ENCODE measurements at regions not wholly inside any gene's neighbourhood (a gene's known extent, or its start where the extent isn't known, plus 50 kb on each side); places are given as distances from the start of the nearest gene placed in this dataset.
"Not testable (repeated sequence)": the region's sequence is repeated elsewhere in the genome, so short reads cannot be mapped to it uniquely, and the experiment has no call there.

- H3K9me3 Mint-ChIP-seq = peaks cover 0 to 6% of the 10 kb centered on the region in 2 donors
- DNase-seq (ENCODE audit: low spot score in 2 of 2) = no peak
- no peaks in the 10 kb centered on the region for H3K36me3 Mint-ChIP-seq
- no peak for ATAC-seq
- H3K27ac Mint-ChIP-seq = no peak overlapping the region
These were observed 559.7 kb downstream of the JRKL start for GRCh38 chr11:96949464-96949863.

DNA sequence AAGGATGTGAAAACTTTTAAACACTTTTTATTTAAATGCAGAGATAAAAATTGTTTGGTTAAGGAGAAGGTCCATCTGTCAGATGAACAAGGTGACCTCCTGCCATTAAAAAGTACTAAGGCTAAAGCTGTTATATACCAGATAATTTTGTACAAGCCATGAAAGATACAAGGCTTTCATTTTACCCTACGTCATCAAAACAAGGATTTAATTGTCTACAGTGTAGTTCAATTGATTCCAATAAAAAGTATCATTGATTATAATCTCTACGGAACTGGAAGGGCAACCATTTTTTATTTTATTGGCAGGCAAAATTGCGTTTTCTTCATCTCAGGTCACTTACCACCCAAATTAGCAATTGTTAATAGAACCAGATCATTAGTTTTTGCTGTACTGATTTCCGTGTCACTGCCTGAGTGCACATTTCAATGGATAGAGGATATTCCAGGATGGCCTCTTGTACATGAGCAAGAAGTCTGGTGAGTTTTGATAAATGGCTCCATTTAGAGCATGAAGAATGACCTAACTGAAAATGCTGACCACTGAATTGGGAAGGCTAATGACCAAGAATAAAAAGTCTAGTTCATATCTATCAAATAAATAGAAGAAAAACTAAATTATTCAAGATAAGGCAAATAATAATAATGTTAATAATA, 564.9 kb downstream of the JRKL start:
- Mint-ChIP-seq H3K36me3 (no peaks in the 10 kb centered on the region), H3K27ac (no peak overlapping the region), H3K9me3 (peaks cover 4 to 10% of the 10 kb centered on the region in 2 donors)
- no peak for DNase-seq (ENCODE audit: low spot score in 2 of 2)
- no peak for ATAC-seq

DNA sequence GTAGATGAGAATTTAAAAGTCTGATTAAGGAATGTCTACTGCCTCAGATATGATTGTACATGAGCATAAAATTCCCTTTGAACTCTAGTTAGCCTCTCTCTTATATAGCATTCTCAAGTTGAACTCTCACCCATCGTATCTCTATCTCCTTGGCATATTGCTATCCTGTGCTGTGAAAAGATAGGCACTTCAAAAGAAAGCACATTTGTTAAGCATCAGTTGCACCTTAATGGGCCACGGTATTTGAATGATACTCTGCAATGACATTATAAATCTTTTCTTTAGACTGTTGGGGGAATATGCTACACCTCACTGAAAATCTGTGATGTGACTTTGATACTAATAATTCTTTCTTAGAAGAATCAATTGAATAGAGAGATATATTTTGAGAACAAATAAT, 570.7 kb downstream of the JRKL start:
- Mint-ChIP-seq H3K27ac (no peak overlapping the region), H3K36me3 (no peaks in the 10 kb centered on the region), H3K9me3 (peaks cover 4% of the 10 kb centered on the region in 2 donors)
- DNase-seq (ENCODE audit: low spot score in 2 of 2) (no peak), ATAC-seq (no peak)

DNA sequence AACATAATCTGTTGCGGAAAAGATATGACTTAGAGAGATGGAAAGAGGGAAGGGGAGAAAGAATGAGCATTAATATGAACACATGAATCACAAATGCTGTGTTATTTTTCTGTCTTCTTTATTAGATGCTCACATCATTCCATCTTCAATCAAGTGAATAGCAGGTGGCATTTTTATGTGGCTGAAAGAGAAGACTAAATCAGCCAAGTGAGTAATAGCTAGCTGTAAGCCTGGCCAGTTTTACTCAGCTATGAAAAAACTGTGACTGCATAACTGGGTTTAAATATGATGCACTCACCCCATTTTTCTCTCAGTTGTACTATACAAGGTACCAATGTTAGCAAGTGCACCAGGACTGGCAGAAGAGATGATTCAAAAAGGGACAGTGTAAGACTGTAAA, 571.1 kb downstream of the JRKL start:
- H3K9me3 Mint-ChIP-seq = peaks cover 4% of the 10 kb centered on the region in 2 donors
- ATAC-seq (no peak), DNase-seq (ENCODE audit: low spot score in 2 of 2) (no peak)
- H3K36me3 Mint-ChIP-seq = no peaks in the 10 kb centered on the region
- H3K27ac Mint-ChIP-seq = no peak overlapping the region

GRCh38 chr11:96961931-96962330, 572.1 kb downstream of the JRKL start:
- DNase-seq (ENCODE audit: low spot score in 2 of 2) (no peak), ATAC-seq (no peak)
- no peak overlapping the region for H3K27ac Mint-ChIP-seq
- H3K36me3 Mint-ChIP-seq = no peaks in the 10 kb centered on the region
- no peaks in the 10 kb centered on the region for H3K9me3 Mint-ChIP-seq

GRCh38 chr11:96963375-96963774, 573.6 kb downstream of the JRKL start:
- H3K9me3 Mint-ChIP-seq = peaks cover 4 to 5% of the 10 kb centered on the region in 2 donors
- H3K36me3 Mint-ChIP-seq = no peaks in the 10 kb centered on the region
- DNase-seq (ENCODE audit: low spot score in 2 of 2) (no peak), ATAC-seq (no peak)
- H3K27ac Mint-ChIP-seq = no peak overlapping the region

DNA sequence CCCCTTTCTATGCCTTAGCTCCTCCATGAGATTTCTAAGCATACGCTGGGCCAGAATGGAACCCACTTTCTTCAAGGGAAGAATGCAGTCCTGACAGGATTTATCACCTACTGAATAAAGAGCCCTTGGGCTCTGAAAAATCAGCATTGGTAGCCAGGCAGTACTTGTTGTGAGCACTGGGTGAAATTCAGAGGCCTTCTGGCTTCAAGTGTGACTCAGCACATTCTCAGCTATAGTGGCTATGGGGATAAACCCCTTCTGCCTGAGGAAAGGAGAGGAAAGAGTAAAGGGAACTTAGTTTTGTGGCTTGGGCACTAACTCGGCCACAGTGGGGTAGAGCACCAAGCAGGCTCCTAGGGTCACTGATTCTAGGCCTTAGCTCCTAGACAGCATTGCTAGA, 574.8 kb downstream of the JRKL start:
- ATAC-seq (no peak), DNase-seq (ENCODE audit: low spot score in 2 of 2) (no peak)
- H3K36me3 Mint-ChIP-seq = no peaks in the 10 kb centered on the region
- peaks cover 4 to 5% of the 10 kb centered on the region in 2 donors for H3K9me3 Mint-ChIP-seq
- no peak overlapping the region for H3K27ac Mint-ChIP-seq

DNA sequence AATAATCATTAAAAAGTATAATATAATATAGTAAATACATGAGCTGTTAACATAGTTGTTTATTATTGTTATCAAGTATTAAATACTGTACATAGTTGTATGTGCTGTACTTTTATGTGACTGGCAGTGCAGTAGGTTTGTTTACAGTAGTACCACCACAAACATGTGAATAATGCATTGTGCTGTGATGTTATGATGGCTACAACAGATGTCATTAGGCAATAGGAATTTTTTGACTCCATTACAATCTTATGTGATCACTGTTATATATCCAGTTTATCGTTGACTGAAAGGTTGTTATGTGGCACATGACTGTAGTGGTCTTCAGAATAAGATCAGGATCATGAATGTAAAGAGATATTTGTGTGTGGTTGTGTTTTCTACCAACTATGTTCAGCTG, 577.8 kb downstream of the JRKL start:
- H3K27ac Mint-ChIP-seq = no peak overlapping the region
- ATAC-seq (no peak), DNase-seq (ENCODE audit: low spot score in 2 of 2) (no peak)
- no peaks in the 10 kb centered on the region for H3K36me3 Mint-ChIP-seq
- peaks cover 5 to 15% of the 10 kb centered on the region in 2 donors for H3K9me3 Mint-ChIP-seq

- no peaks in the 10 kb centered on the region for H3K36me3 Mint-ChIP-seq
- H3K9me3 Mint-ChIP-seq = peaks cover 5 to 15% of the 10 kb centered on the region in 2 donors
- no peak overlapping the region for H3K27ac Mint-ChIP-seq
- DNase-seq (ENCODE audit: low spot score in 2 of 2) (no peak), ATAC-seq (no peak)
These were observed 579.4 kb downstream of the JRKL start for GRCh38 chr11:96969251-96969650.

- ATAC-seq (no peak), DNase-seq (ENCODE audit: low spot score in 2 of 2) (no peak)
- no peaks in the 10 kb centered on the region for H3K36me3 Mint-ChIP-seq
- peaks cover 13 to 17% of the 10 kb centered on the region in 2 donors for H3K9me3 Mint-ChIP-seq
- no peak overlapping the region for H3K27ac Mint-ChIP-seq
These were observed 588.9 kb downstream of the JRKL start for GRCh38 chr11:96978751-96979150.

DNA sequence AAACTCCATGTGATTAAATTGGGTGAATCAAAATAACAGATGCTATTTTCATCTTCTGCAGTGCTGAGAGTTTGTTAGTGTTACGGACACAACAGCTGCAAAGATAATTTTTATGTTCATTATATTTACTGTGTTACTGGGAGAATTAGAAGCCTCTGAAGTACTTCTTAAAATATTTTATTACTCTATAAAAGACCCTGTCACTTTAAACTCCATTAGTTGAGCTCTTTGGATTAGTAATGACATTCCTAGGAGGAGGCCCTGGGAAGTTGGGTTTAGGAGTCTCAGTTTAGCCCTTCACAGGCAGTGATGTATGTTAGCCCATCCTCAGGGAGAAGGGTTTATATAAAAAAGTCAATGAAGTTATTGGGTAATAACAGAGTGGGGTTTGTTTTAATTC, 596.7 kb downstream of the JRKL start:
- ATAC-seq (no peak), DNase-seq (ENCODE audit: low spot score in 2 of 2) (no peak)
- H3K27ac Mint-ChIP-seq = no peak overlapping the region
- peaks cover 0 to 7% of the 10 kb centered on the region in 2 donors for H3K9me3 Mint-ChIP-seq
- no peaks in the 10 kb centered on the region for H3K36me3 Mint-ChIP-seq

DNA sequence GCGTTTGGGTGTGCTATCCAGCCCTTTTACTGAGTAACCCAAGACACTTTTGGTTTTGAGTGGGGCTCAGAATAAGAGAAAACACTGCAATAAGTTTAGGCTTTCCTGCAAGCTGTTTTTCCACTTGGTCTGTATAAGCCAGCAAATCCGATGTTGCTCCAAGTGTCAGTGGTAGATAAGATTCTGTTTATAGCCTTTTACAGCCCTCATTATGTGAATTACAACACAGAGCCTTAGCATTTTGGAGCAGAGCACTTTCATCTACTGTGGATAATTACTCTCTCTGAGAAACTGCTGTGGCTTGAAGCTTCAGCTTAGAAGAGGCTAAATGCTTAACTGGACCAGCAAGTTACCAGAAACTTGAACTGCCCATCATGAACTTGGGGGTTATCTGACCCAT, 601.1 kb downstream of the JRKL start:
- Mint-ChIP-seq H3K27ac (no peak overlapping the region), H3K36me3 (no peaks in the 10 kb centered on the region), H3K9me3 (peaks cover 0 to 7% of the 10 kb centered on the region in 2 donors)
- ATAC-seq = no peak
- DNase-seq (ENCODE audit: low spot score in 2 of 2) = no peak

GRCh38 chr11:97000481-97000880, 610.7 kb downstream of the JRKL start:
- peaks cover 3 to 19% of the 10 kb centered on the region in 2 donors for H3K9me3 Mint-ChIP-seq
- no peaks in the 10 kb centered on the region for H3K36me3 Mint-ChIP-seq
- DNase-seq (ENCODE audit: low spot score in 2 of 2) (no peak), ATAC-seq (no peak)
- no peak overlapping the region for H3K27ac Mint-ChIP-seq

DNA sequence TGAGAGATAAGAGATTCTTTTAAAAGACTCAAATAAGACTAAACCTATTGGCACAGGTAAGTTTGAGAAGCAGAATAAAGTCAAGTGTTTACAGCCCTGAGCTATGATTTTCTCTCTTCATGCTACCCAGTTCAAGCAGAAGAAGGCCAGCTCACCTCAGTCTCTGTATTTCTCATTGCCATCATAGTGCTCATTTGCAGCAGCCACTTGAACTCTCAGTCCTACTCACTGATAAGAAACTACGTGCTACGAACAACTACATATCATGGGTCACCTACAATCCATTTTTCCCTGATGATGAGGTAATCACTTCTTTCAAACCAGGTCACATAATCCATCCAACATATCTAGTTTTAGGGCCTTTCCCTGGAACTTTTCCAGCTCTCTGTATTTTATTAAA, 617.5 kb downstream of the JRKL start:
- ATAC-seq (no peak), DNase-seq (ENCODE audit: low spot score in 2 of 2) (no peak)
- Mint-ChIP-seq H3K36me3 (no peaks in the 10 kb centered on the region), H3K27ac (no peak overlapping the region), H3K9me3 (peaks cover 9 to 14% of the 10 kb centered on the region in 2 donors)

DNA sequence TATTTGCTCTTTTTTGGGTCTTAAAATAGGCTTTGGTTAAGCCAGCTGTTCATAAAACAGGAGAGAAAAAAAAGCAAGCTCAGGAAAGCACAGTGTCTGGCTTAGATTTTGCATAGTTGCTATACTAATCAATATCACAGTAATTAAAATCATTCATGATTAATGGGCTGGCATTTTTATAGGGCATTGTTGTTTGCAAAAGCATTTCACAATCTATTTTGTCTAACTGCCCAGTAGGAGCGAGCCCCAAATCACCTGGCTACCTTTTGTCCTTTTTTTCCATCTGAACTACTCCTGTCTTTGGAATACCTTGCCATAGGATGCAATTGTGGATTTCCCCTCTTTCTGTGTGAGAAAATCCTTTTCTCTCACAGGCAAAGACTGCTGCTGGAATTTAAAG, 619.8 kb downstream of the JRKL start:
- ATAC-seq (no peak), DNase-seq (ENCODE audit: low spot score in 2 of 2) (no peak)
- Mint-ChIP-seq H3K27ac (no peak overlapping the region), H3K36me3 (no peaks in the 10 kb centered on the region), H3K9me3 (peaks cover 9 to 12% of the 10 kb centered on the region in 2 donors)

DNA sequence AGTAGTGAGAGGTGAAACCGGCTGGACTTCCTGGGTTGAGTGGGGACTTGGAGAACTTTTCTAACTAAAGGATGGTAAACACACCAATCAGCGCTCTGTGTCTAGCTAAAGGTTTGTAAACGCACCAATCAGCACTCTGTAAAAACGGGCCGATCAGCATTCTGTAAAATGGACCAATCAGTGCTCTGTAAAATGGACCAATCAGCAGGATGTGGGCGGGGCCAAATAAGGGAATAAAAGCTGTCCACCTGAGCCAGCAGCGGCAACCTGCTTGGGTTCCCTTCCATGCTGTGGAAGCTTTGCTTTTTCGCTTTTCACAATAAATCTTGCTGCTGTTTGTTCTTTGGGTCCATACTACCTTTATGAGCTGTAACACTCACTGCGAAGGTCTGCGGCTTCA, 621.2 kb downstream of the JRKL start:
- not testable (repeated sequence) for ATAC-seq; H3K36me3 Mint-ChIP-seq; H3K27ac Mint-ChIP-seq; DNase-seq (ENCODE audit: low spot score in 2 of 2)
- peaks cover 9 to 14% of the 10 kb centered on the region in 2 donors for H3K9me3 Mint-ChIP-seq

GRCh38 chr11:97015327-97015726, 625.5 kb downstream of the JRKL start:
- Mint-ChIP-seq H3K9me3 (peaks cover 9% of the 10 kb centered on the region in 2 donors), H3K36me3 (peaks cover 0 to 4% of the 10 kb centered on the region in 2 donors), H3K27ac (no peak overlapping the region)
- DNase-seq (ENCODE audit: low spot score in 2 of 2) (no peak), ATAC-seq (no peak)

DNA sequence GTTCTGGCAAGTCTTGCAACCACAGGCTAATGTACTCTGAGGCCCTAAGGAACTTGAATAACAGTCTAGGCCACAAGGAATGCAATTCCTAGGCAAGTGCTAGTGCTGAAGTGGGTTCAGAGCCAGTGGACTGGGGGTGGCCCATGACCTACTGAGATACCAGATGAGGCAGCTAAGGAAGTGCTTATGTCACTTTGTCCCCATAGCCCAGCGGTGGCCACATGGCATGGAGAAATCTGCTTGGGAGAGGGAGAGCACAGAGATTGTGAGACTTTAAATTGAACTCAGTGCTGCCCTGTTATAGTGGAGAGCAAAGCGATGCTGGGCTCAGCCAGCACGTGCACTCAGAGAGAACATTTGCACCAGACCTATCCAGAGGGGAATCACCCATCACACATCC, 629.5 kb downstream of the JRKL start:
- no peak for ATAC-seq
- Mint-ChIP-seq H3K36me3 (peaks cover 0 to 4% of the 10 kb centered on the region in 2 donors), H3K27ac (no peak overlapping the region), H3K9me3 (peaks cover 4 to 12% of the 10 kb centered on the region in 2 donors)
- DNase-seq (ENCODE audit: low spot score in 2 of 2) = no peak
